Epithelial cell of esophagus (primary cell): ENCODE measurements at regions not wholly inside any gene's neighbourhood (a gene's known extent, or its start where the extent isn't known, plus 50 kb on each side); places are given as distances from the start of the nearest gene placed in this dataset.

Source experiments
- DNase-seq: peaks from one replicate; pipeline ENCODE4 v3.0.0; 2010; ENCODE audit warnings: low read depth
- H3K4me3 ChIP-seq: 2 replicates; pipeline ENCODE4 v1.5.1; 2011; ENCODE audit warnings: mild to moderate bottlenecking, low read length, control low read depth
- TF ChIP-seq, protein P1 (sequence below): IDR thresholded peaks from 2 replicates; pipeline ENCODE4 v1.5.1; 2011; ENCODE audit warnings: low read depth, mild to moderate bottlenecking, low read length, control low read depth, inconsistent platforms; ENCODE audit not compliant: insufficient read depth; ENCODE audit errors: missing control alignments

DNA sequence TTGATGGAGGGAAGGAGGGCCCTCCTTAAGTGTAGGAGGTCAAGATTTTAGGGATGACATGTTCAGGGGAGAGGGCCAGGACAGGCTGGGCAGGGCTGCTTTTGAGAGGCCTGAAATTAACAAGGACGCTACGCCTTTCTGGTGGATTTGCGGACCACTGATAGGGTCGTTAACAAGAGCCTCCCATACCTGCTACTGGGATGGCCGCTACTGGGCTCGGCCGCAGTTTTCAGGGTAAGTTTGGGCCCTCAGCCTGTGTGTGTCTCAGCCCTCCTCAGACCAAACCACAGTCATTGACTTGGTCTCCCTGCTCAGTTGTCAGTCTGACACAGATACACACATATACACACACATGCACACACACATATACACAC lies 180.9 kb downstream of the SMAD2 start:
- DNase-seq, result no peak
- TF ChIP-seq, protein P1, sequence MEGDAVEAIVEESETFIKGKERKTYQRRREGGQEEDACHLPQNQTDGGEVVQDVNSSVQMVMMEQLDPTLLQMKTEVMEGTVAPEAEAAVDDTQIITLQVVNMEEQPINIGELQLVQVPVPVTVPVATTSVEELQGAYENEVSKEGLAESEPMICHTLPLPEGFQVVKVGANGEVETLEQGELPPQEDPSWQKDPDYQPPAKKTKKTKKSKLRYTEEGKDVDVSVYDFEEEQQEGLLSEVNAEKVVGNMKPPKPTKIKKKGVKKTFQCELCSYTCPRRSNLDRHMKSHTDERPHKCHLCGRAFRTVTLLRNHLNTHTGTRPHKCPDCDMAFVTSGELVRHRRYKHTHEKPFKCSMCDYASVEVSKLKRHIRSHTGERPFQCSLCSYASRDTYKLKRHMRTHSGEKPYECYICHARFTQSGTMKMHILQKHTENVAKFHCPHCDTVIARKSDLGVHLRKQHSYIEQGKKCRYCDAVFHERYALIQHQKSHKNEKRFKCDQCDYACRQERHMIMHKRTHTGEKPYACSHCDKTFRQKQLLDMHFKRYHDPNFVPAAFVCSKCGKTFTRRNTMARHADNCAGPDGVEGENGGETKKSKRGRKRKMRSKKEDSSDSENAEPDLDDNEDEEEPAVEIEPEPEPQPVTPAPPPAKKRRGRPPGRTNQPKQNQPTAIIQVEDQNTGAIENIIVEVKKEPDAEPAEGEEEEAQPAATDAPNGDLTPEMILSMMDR, result no peak
- H3K4me3 ChIP-seq, result no peak overlapping the region

DNA sequence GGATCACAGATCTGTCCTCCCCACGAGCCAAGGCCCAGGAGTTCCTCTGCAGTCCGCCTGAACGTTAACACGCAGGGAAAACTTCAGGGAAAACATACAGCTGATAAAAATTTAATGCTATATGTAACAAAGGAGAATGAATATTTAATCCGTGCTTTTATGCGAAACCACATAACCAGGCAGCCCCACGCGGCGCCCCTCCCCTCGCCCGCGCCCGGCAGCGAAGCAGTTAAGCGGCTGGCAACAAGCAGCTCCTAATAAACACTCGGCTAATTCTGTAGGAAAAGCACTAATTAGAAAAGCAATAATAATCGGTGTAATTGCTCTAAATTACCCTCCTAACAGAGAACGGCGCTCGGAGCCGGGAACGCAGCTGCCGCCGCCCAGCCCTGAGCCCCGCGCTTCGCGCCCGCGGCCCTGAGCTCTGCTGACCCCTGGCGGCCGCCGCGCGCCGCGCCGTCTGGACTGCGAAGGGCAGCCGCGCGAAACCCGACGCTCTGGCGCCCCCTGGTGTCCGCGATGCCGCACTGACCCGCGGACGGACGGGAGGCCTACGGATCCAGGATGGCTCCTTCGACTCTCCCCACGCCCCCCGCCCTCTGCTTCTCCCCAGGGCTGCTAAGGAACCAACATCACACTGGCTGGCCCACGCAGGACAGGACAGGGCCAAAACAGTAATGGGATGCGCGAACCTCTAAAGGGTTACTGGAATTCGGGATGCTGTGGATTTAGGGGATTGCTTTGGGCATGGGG lies 181.4 kb downstream of the SMAD2 start:
- peak; percentile 57 for DNase-seq
- peak overlapping the region; percentile 7 for H3K4me3 ChIP-seq
- TF ChIP-seq, protein P1, result peak; percentile 64

DNA sequence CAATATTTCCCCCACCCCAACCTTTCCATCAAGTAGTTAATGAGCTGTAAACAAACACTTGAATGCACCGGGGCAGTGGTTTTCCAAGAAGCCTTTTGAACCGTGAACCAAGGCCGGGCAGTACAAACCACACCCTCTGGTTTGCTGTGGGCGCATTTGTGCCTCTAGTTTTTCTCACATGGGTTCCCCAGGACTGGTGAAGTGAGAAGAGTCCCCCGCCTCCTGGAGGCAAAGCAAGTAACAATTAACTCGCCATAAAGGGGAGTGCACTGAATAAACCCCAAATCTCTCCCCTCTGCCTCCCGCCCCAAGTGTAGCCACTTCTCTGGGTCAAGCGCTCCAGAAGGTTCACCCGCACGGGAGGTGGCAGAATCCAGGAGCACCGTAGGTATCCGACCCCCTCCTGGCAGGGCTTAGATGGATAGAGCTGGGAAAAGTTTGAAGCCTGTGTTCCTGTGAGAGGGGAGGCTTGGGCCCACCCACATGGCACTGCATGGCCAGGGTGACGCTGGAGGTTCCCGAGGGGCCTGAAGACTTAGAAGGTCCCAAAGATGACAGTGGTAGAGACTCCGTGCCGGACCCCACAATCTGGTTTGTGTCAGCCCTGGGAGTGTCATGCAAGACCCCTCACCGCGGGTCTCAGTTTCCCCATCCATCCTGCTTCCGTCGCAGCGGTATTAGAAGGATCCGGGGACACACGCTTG lies 182.2 kb downstream of the SMAD2 start:
- TF ChIP-seq, protein P1, result no peak
- DNase-seq, result no peak
- no peak overlapping the region for H3K4me3 ChIP-seq

DNA sequence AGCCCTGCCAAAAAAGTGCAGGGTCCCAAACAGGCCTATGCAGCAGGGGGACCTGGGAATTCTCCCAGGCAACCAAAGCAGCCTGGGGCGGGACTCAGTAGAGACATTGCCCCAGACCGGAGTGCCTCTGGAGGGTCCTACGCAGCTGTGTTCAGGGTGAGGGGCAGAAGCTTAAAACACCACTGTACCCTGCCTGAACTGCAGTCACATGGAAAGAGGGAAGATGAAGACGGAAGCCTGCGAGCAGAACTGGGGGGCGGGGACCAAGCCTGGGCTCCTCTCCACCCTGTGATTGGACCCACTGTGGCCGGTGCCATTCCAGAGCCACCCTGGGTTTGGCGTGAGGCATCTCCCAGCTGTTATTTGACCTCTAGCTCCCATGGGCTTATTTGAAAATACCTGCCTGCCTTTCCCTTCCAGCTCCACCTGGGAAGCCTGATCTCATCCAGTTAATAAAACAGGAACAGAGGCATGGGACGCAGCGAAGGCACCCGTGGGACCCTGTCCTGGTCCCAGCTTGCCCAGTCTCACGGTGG lies 183.1 kb downstream of the SMAD2 start:
- TF ChIP-seq, protein P1, result no peak
- no peak overlapping the region for H3K4me3 ChIP-seq
- no peak for DNase-seq

DNA sequence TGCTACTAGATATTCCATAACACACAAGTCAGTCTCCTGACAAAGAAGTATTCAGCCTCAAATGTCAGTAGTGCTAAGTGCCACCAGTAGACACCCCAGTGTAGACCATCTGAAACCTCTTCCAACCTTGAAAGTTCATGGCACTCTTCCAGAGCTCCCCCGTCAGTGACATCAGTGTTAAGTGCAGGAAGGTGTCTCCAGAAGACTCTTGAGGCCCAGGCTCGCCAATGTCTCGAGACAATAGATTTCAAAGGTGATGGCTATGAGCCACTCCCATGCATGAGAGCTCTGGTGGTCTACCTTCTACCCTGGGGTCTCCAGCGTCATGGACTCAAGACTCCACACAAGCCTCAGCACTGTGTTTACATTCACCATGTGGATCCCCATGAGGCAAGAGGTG lies 183.8 kb downstream of the SMAD2 start:
- DNase-seq, result no peak
- TF ChIP-seq, protein P1, result no peak
- no peak overlapping the region for H3K4me3 ChIP-seq

DNA sequence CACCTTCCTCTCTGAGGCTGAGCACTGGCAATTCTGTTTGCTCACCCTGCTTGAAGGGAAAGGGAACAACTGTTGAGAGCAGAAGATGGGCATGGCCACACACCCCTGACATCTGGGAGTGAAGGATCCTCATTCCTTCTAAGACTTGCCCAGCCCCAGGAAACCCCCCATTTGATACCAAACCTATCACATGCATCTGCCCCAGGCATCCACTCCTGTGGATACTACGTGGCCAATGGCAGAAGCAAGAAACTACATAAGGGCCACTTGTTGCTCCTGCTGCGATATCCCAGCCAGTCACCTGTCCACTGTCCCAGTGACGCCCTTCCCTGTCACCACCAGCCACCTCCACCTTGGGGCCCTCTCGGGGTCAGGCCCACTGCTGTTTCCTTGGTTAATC lies 185.2 kb downstream of the SMAD2 start:
- TF ChIP-seq, protein P1, result no peak
- DNase-seq, result no peak
- H3K4me3 ChIP-seq, result no peak overlapping the region
